Caco-2 (cell line): ENCODE measurements at regions not wholly inside any gene's neighbourhood (a gene's known extent, or its start where the extent isn't known, plus 50 kb on each side); places are given as distances from the start of the nearest gene placed in this dataset.

Source experiments
- BruUV-seq: library from RNA; stranded (reverse); fragments of 400-500 nt; replicated peaks from 2 replicates; lab custom pipeline; 2021; lab: Mats Ljungman, UMichigan
- CTCF ChIA-PET: fragments of 300-600 bp; sonication (Branson Sonifier 250); formaldehyde crosslinking; loops from one replicate; lab custom pipeline; 2022; ENCODE audit warnings: antibody characterized with exemption; lab: Charles Lee
- POLR2A ChIA-PET: fragments of 300-600 bp; sonication (Branson Sonifier 250); formaldehyde crosslinking; loops from one replicate; lab custom pipeline; 2022; ENCODE audit warnings: antibody characterized with exemption; lab: Charles Lee
- DNase-seq, 2 experiments: peaks; one replicate each; pipeline versions ENCODE4 v3.0.0 to v3.0.0-alpha.2; 2020 to 2022
- H3K27me3 ChIP-seq: replicated peaks from 2 replicates; pipeline ENCODE4 v1.6.0; 2011; ENCODE audit warnings: low read length; ENCODE audit not compliant: control insufficient read depth, insufficient read depth
- H3K36me3 ChIP-seq: 2 replicates; pipeline ENCODE4 v1.5.1; 2011; ENCODE audit warnings: low read length; ENCODE audit not compliant: control insufficient read depth, insufficient read depth
- H3K4me1 ChIP-seq: fragments of 250-450 bp; sonication (Bioruptor Pico); 2 replicates; pipeline ENCODE4 v1.5.1; 2020; ENCODE audit warnings: mild to moderate bottlenecking
- H3K4me3 ChIP-seq: 2 replicates; pipeline ENCODE4 v1.5.1; 2011; ENCODE audit warnings: low read depth, mild to moderate bottlenecking, control low read depth, low read length
- H3K9me3 ChIP-seq: fragments of 250-450 bp; sonication (Bioruptor Pico); 2 replicates; pipeline ENCODE4 v1.5.1; 2020; ENCODE audit warnings: mild to moderate bottlenecking, moderate library complexity
- H3K27ac Mint-ChIP-seq: one replicate; pipeline ENCODE4 v1.8.0; 2022; ENCODE audit warnings: mixed read lengths; ENCODE audit not compliant: unreplicated experiment
- H3K27me3 Mint-ChIP-seq: one replicate; pipeline ENCODE4 v1.8.0; 2022; ENCODE audit warnings: mixed read lengths; ENCODE audit not compliant: insufficient read depth, unreplicated experiment
- H3K36me3 Mint-ChIP-seq: one replicate; pipeline ENCODE4 v1.8.0; 2022; ENCODE audit warnings: mild to moderate bottlenecking, mixed read lengths; ENCODE audit not compliant: insufficient read depth, unreplicated experiment
- H3K4me1 Mint-ChIP-seq: one replicate; pipeline ENCODE4 v1.8.0; 2022; ENCODE audit warnings: low read depth, mixed read lengths; ENCODE audit not compliant: unreplicated experiment
- H3K4me3 Mint-ChIP-seq: one replicate; pipeline ENCODE4 v1.8.0; 2022; ENCODE audit warnings: mild to moderate bottlenecking, moderate library complexity, mixed read lengths; ENCODE audit not compliant: unreplicated experiment
- H3K9me3 Mint-ChIP-seq: one replicate; pipeline ENCODE4 v1.8.0; 2022; ENCODE audit warnings: mixed read lengths; ENCODE audit not compliant: unreplicated experiment
- intact Hi-C: fragments of 100-400 bp; cut with micrococcal nuclease; formaldehyde crosslinking; loops from one replicate; pipeline ENCODE4 v1.10.0; 2022; ENCODE audit not compliant: unreplicated experiment
- TF ChIP-seq, protein P1 (sequence below), 2 experiments: fragments of 200-600 bp in 1 of 2; IDR thresholded peaks; 1 replicate in 1 of 2; 2 replicates in 1 of 2; pipeline versions ENCODE4 v1.5.1 to v1.8.0; 2011 to 2022; ENCODE audit warnings: antibody characterized with exemption in 1 of 2, control low read depth in 1 of 2, inconsistent platforms in 1 of 2, low read depth in 1 of 2, low read length in 1 of 2, mild to moderate bottlenecking in 1 of 2, moderate library complexity in 1 of 2; ENCODE audit not compliant: insufficient read depth in 1 of 2, severe bottlenecking in 1 of 2, unreplicated experiment in 1 of 2

DNA sequence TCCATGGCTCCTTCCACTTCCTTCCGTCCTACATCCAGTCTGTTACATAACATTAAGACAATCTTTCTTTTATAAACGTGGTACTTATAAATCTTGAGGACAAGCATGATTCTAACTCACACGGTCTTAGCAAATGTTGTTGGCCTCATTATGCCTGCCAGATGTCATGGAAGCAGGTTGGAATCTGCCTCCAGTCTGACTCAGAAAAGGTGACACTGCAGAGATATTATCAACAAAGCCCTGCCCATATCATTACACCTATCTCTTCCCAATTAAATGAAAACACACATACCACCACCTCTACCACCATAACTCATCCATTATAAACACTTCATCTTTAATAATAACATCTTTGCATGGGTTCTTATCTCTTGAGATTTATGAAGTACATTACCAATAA lies 334.7 kb upstream of the CHAC2 start:
- no peaks in the 10 kb centered on the region for H3K27me3 ChIP-seq
- H3K27me3 Mint-ChIP-seq = no peaks in the 10 kb centered on the region
- H3K36me3 Mint-ChIP-seq = no peaks in the 10 kb centered on the region
- H3K4me1 ChIP-seq = no peaks in the 10 kb centered on the region
- no TSS peak for BruUV-seq
- no peak overlapping the region for H3K27ac Mint-ChIP-seq
- H3K9me3 ChIP-seq = no peaks in the 10 kb centered on the region
- no peaks in the 10 kb centered on the region for H3K36me3 ChIP-seq
- no peak overlapping the region for H3K4me3 Mint-ChIP-seq
- ChIA-PET CTCF (no interaction called here), POLR2A (no interaction called here)
- TF ChIP-seq, protein P1, sequence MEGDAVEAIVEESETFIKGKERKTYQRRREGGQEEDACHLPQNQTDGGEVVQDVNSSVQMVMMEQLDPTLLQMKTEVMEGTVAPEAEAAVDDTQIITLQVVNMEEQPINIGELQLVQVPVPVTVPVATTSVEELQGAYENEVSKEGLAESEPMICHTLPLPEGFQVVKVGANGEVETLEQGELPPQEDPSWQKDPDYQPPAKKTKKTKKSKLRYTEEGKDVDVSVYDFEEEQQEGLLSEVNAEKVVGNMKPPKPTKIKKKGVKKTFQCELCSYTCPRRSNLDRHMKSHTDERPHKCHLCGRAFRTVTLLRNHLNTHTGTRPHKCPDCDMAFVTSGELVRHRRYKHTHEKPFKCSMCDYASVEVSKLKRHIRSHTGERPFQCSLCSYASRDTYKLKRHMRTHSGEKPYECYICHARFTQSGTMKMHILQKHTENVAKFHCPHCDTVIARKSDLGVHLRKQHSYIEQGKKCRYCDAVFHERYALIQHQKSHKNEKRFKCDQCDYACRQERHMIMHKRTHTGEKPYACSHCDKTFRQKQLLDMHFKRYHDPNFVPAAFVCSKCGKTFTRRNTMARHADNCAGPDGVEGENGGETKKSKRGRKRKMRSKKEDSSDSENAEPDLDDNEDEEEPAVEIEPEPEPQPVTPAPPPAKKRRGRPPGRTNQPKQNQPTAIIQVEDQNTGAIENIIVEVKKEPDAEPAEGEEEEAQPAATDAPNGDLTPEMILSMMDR (IDR thresholded peaks at IDR 0.05; ENCODE audit: insufficient read depth in 1 of 2, low read depth in 1 of 2, low read length in 1 of 2, severe bottlenecking in 1 of 2, unreplicated experiment in 1 of 2) = no peak
- no peak for DNase-seq
- H3K4me3 ChIP-seq = no peak overlapping the region
- no peaks in the 10 kb centered on the region for H3K9me3 Mint-ChIP-seq
- H3K4me1 Mint-ChIP-seq = no peaks in the 10 kb centered on the region
- intact Hi-C loops = no loop called here

DNA sequence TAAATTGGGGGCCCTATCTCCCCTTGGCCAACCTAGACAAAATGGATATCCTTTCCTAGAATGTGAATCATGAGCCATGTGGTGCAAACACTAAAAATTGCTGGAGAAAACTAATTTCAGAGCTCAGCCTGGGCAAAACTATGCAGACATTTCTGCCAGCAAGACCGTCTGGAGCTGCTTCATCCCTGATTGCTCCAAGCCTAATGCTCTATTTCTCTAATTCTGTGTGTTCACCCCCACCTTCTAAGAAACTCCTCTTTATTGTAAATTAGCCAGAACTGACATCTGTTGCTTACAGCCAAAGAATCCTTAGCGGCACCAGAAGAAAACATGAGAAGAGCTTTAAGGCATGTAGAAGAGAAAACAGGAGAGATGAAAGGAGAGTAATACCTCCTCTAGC lies 337.7 kb upstream of the CHAC2 start:
- H3K4me1 Mint-ChIP-seq = no peaks in the 10 kb centered on the region
- no peak overlapping the region for H3K4me3 ChIP-seq
- no peaks in the 10 kb centered on the region for H3K36me3 ChIP-seq
- H3K4me1 ChIP-seq = no peaks in the 10 kb centered on the region
- ChIA-PET POLR2A (no interaction called here), CTCF (no interaction called here)
- H3K9me3 Mint-ChIP-seq = no peaks in the 10 kb centered on the region
- DNase-seq = no peak
- TF ChIP-seq, protein P1 (IDR thresholded peaks at IDR 0.05; ENCODE audit: insufficient read depth in 1 of 2, low read depth in 1 of 2, low read length in 1 of 2, severe bottlenecking in 1 of 2, unreplicated experiment in 1 of 2) = no peak
- H3K36me3 Mint-ChIP-seq = no peaks in the 10 kb centered on the region
- no peaks in the 10 kb centered on the region for H3K9me3 ChIP-seq
- H3K27me3 Mint-ChIP-seq = no peaks in the 10 kb centered on the region
- no peak overlapping the region for H3K27ac Mint-ChIP-seq
- no TSS peak for BruUV-seq
- no peak overlapping the region for H3K4me3 Mint-ChIP-seq
- intact Hi-C loops = loop anchor here (10.0 kb wide), 1 partner anchor 395 kb away; no protein-coding TSS in a partner anchor
- H3K27me3 ChIP-seq = no peaks in the 10 kb centered on the region

DNA sequence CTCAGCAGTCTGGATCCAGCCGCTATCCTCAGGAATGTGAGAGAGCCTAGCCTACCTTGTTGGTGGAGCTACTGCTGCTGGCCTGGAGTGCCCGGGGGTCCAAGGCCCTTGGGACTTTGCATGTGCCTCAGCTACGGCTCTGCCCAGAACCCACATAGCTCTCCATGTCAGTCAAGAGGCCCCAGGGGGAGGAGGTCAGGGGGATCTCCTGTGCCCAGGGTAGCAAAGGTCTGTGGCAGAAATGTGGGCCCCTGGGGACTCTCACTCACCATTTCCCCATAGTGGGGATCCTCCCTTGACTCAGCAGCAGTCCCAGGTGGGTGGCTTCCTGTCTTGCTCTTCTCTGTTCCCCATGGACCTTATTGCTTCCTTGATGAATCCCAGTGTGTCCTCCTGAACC lies 342.7 kb upstream of the CHAC2 start:
- intact Hi-C loops = loop anchor here (5.0 to 10.0 kb wide), 3 partner anchors 92 to 400 kb away; no protein-coding TSS in a partner anchor
- no peaks in the 10 kb centered on the region for H3K27me3 ChIP-seq
- no peaks in the 10 kb centered on the region for H3K9me3 ChIP-seq
- H3K36me3 Mint-ChIP-seq = no peaks in the 10 kb centered on the region
- no peak for DNase-seq
- H3K4me1 Mint-ChIP-seq = no peaks in the 10 kb centered on the region
- H3K36me3 ChIP-seq = no peaks in the 10 kb centered on the region
- ChIA-PET CTCF (no interaction called here), POLR2A (no interaction called here)
- H3K4me3 ChIP-seq = no peak overlapping the region
- peaks cover 5% of the 10 kb centered on the region for H3K27me3 Mint-ChIP-seq
- H3K27ac Mint-ChIP-seq = no peak overlapping the region
- H3K9me3 Mint-ChIP-seq = peaks cover 12% of the 10 kb centered on the region
- H3K4me3 Mint-ChIP-seq = no peak overlapping the region
- H3K4me1 ChIP-seq = no peaks in the 10 kb centered on the region
- BruUV-seq = no TSS peak
- TF ChIP-seq, protein P1 (IDR thresholded peaks at IDR 0.05; ENCODE audit: insufficient read depth in 1 of 2, low read depth in 1 of 2, low read length in 1 of 2, severe bottlenecking in 1 of 2, unreplicated experiment in 1 of 2) = no peak
